ENCODE measurements at regions not wholly inside any gene's neighbourhood (a gene's known extent, or its start where the extent isn't known, plus 50 kb on each side); places are given as distances from the start of the nearest gene placed in this dataset.

DNA sequence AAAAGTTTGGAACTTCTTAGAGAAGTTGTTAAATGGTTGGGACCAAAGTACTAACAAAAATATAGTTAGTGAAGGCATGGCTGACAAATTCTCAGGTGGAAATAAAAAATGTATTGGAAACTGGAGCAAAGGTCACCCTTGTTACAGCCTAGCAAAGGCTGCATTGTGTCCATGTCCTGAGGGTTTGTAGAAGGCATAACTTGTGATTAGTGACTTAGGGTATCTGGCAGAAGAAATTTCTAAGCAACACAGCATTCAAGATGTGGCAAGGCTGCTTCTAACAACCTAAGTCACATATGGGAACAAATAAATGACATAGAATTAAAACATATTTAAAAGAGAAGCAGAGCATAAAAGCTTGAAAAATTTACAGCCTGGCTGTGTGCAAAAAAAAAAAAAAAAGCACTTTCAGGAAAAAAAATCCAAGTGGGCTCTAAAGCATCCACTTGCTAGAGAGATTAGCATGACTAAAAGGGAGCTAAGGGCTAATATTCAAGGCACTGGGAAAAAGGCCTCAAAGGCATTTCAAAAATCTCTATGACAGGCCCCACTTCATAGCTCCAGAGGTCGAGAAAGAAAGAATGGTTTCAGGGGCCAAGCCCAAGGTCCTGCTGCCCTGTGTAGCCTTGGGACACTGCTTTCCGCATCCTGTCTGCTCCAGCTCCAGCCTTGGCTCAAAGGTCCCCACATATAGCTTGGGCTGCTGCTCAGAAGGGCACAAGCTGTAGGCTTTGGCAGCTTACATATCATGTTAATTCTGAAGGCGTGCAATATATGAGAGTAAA, 453.2 kb upstream of the PTCHD4 start:
- no peak for DNase-seq (ENCODE audit: unreplicated experiment)
- Mint-ChIP-seq H3K27ac (ENCODE audit: low read depth, unreplicated experiment) (no peak overlapping the region), H3K4me3 (ENCODE audit: unreplicated experiment) (no peak overlapping the region), H3K36me3 (ENCODE audit: insufficient read depth, unreplicated experiment) (no peaks in the 10 kb centered on the region), H3K27me3 (ENCODE audit: insufficient read depth, unreplicated experiment) (no peaks in the 10 kb centered on the region), H3K9me3 (ENCODE audit: unreplicated experiment) (no peaks in the 10 kb centered on the region), H3K4me1 (ENCODE audit: insufficient read depth, unreplicated experiment) (peaks cover 18% of the 10 kb centered on the region)
- BruUV-seq (replicated peaks) = no TSS peak
- TF ChIP-seq, protein P1, sequence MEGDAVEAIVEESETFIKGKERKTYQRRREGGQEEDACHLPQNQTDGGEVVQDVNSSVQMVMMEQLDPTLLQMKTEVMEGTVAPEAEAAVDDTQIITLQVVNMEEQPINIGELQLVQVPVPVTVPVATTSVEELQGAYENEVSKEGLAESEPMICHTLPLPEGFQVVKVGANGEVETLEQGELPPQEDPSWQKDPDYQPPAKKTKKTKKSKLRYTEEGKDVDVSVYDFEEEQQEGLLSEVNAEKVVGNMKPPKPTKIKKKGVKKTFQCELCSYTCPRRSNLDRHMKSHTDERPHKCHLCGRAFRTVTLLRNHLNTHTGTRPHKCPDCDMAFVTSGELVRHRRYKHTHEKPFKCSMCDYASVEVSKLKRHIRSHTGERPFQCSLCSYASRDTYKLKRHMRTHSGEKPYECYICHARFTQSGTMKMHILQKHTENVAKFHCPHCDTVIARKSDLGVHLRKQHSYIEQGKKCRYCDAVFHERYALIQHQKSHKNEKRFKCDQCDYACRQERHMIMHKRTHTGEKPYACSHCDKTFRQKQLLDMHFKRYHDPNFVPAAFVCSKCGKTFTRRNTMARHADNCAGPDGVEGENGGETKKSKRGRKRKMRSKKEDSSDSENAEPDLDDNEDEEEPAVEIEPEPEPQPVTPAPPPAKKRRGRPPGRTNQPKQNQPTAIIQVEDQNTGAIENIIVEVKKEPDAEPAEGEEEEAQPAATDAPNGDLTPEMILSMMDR (IDR thresholded peaks at IDR 0.05; ENCODE audit: unreplicated experiment) = no peak
- CTCF ChIA-PET = interaction anchor here (0.6 kb wide), 2 partner anchors 112 to 783 kb away, joined by 3 read pairs; no protein-coding TSS in a partner anchor
- POLR2A ChIA-PET = no interaction called here
- intact Hi-C loops (cut with micrococcal nuclease) = no loop called here

DNA sequence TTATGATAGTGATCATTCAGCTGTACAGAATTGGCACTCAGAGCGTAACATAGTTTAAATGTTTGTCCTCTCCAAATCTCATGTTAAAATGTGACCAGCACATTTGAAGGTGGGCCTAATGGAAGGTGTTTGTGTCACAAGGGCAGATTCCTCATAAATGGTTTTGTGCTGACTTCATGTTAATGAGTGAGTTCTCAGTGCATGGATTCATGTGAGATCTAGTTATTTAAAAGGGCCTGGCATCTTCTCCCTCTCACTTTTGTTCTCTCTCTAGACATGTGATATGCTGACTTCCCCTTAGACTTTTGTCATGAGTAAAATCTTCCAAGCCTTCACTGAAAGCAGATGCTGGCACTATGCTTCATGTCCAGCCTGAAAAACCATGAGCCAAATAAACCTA, 452.4 kb upstream of the PTCHD4 start:
- intact Hi-C loops (cut with micrococcal nuclease) = no loop called here
- Mint-ChIP-seq H3K9me3 (ENCODE audit: unreplicated experiment) (no peaks in the 10 kb centered on the region), H3K27ac (ENCODE audit: low read depth, unreplicated experiment) (no peak overlapping the region), H3K4me3 (ENCODE audit: unreplicated experiment) (no peak overlapping the region), H3K27me3 (ENCODE audit: insufficient read depth, unreplicated experiment) (no peaks in the 10 kb centered on the region), H3K4me1 (ENCODE audit: insufficient read depth, unreplicated experiment) (peaks cover 18% of the 10 kb centered on the region), H3K36me3 (ENCODE audit: insufficient read depth, unreplicated experiment) (no peaks in the 10 kb centered on the region)
- no TSS peak for BruUV-seq (replicated peaks)
- ChIA-PET POLR2A (no interaction called here), CTCF (no interaction called here)
- no peak for DNase-seq (ENCODE audit: unreplicated experiment)
- TF ChIP-seq, protein P1 (IDR thresholded peaks at IDR 0.05; ENCODE audit: unreplicated experiment) = no peak

DNA sequence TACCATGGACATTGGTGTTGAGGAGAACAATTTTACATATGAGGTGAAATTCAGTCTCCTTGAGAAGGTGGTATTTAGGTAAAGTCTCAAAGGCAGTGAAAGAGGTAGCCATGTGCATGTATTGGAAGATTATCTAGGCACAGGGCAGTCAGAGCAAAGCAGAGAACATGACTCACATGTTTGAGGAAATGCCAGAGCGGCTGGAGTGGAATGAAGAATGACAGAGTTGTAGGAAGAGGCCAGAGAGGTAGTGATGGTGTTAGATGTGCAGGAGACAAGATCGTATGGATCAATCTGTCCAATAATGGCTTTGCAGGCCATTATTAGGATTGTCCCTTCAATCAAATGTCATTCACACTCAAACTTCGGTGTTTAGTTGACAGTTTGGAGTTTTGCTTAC, 449.4 kb upstream of the PTCHD4 start:
- H3K4me3 Mint-ChIP-seq (ENCODE audit: unreplicated experiment) = no peak overlapping the region
- H3K27ac Mint-ChIP-seq (ENCODE audit: low read depth, unreplicated experiment) = no peak overlapping the region
- peaks cover 10% of the 10 kb centered on the region for H3K4me1 Mint-ChIP-seq (ENCODE audit: insufficient read depth, unreplicated experiment)
- peak; percentile 65 for DNase-seq (ENCODE audit: unreplicated experiment)
- intact Hi-C loops (cut with micrococcal nuclease) = no loop called here
- POLR2A ChIA-PET = no interaction called here
- CTCF ChIA-PET = interaction anchor here (0.6 kb wide), 1 partner anchor 602 kb away, joined by 5 read pairs; no protein-coding TSS in a partner anchor
- no peaks in the 10 kb centered on the region for H3K36me3 Mint-ChIP-seq (ENCODE audit: insufficient read depth, unreplicated experiment)
- TF ChIP-seq, protein P1 (IDR thresholded peaks at IDR 0.05; ENCODE audit: unreplicated experiment) = no peak
- H3K27me3 Mint-ChIP-seq (ENCODE audit: insufficient read depth, unreplicated experiment) = no peaks in the 10 kb centered on the region
- BruUV-seq (replicated peaks) = no TSS peak
- no peaks in the 10 kb centered on the region for H3K9me3 Mint-ChIP-seq (ENCODE audit: unreplicated experiment)

DNA sequence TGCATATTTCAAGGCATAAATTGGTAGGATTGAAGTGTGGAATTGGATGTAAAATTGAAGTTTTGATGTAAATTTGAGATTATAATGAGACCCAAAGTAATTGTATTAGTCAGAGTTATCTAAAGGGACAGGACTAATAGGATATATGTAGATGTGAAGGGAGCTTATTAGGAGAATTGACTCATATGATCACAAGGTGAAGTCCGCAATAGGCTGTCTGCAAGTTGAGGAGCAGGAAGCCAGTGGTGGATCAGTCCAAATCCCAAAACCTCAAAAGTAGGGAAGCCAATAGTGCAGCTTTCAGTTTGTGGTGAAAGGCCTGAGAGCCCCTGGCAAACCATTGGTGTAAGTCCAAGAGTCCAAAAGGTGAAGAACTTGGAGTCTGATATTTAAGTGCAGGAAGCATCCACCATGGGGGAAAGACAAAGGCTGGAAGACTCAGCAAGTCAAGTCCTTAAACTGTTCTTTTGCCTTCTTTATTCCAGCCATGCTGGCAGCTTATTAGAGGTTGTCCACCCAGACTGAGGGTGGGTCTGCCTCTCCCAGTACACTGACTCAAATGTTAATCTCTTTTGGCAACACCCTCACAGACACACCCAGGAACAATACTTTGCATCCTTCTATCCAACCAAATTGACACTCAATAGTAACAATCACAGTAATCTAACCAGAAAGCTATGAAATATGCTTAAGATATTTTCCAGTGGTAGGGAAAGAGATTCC, 442.6 kb upstream of the PTCHD4 start:
- no peak for DNase-seq (ENCODE audit: unreplicated experiment)
- CTCF ChIA-PET = interaction anchor here (0.7 kb wide), 1 partner anchor 1235 kb away, joined by 3 read pairs; no protein-coding TSS in a partner anchor
- intact Hi-C loops (cut with micrococcal nuclease) = no loop called here
- POLR2A ChIA-PET = interaction anchor here (1.1 kb wide), 1 partner anchor 13 kb away, joined by 4 read pairs; no protein-coding TSS in a partner anchor
- Mint-ChIP-seq H3K9me3 (ENCODE audit: unreplicated experiment) (no peaks in the 10 kb centered on the region), H3K27me3 (ENCODE audit: insufficient read depth, unreplicated experiment) (no peaks in the 10 kb centered on the region), H3K36me3 (ENCODE audit: insufficient read depth, unreplicated experiment) (no peaks in the 10 kb centered on the region), H3K27ac (ENCODE audit: low read depth, unreplicated experiment) (no peak overlapping the region), H3K4me1 (ENCODE audit: insufficient read depth, unreplicated experiment) (no peaks in the 10 kb centered on the region), H3K4me3 (ENCODE audit: unreplicated experiment) (no peak overlapping the region)
- BruUV-seq (replicated peaks) = no TSS peak
- TF ChIP-seq, protein P1 (IDR thresholded peaks at IDR 0.05; ENCODE audit: unreplicated experiment) = no peak

Data from MCF 10A (cell line).